ENCODE measurements at regions not wholly inside any gene's neighbourhood (a gene's known extent, or its start where the extent isn't known, plus 50 kb on each side); places are given as distances from the start of the nearest gene placed in this dataset.

DNA sequence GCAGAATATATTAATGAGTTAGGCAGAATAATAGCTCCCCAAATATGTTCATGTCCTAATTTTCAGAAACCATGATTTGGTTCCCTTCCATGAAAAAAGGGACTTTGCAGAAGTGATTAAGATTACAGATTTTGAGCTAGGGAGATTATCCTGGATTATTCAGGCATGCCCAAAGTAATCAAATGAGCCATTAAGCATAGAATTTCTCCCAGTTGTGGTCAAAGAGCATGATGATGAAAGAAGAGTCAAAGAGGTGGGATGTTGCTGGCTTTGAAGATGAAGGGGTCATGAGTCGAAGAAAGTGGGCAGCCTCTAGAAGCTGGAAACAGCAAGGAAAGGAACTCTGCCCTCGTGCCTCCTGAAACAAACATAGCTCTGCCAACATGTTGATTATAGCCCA, 254.2 kb upstream of the CDIN1 start:
- intact Hi-C loops (cut with DNase I, micrococcal nuclease), result no loop called here
- DNase-seq (no peak), ATAC-seq (no peak)

DNA sequence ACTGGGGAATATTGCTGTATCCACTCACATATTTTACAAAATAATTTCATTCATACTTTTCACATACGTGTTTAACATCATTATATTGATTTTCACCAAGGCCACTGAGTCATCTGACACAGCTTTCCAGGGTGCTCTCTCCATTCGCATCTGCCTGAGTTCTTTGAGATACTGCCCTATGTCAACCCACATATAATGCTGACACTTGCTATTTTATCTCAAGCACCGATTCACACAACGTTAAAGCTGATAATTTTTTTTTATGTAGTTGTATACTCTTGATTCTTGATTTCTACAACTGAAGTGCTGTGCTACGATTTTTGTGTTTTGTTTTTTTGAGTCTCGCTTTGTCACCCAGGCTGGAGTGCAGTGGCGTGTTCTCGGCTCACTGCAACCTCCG, 249.8 kb upstream of the CDIN1 start:
- intact Hi-C loops (cut with DNase I, micrococcal nuclease), result no loop called here
- DNase-seq (no peak), ATAC-seq (no peak)

DNA sequence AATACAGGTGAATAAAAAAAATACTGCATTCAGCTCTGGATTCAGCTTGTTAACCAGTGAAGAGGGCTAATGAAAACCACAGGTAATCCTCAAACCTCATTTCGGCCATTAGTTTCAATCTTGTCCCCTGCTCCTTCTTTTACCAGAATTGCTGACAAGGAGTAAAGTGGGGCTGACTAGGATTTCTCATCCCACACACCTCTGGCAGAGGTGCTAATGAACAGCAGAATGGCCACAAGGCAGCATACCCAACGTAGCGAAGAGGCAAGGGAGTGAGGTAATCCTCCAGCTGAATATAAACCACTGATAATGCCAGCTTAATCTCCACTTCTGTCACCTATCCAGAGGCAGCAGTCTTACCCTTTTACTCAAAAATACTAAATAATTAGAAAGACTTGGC, 248.8 kb upstream of the CDIN1 start:
- intact Hi-C loops (cut with DNase I, micrococcal nuclease), result no loop called here
- DNase-seq, result no peak
- ATAC-seq, result no peak

DNA sequence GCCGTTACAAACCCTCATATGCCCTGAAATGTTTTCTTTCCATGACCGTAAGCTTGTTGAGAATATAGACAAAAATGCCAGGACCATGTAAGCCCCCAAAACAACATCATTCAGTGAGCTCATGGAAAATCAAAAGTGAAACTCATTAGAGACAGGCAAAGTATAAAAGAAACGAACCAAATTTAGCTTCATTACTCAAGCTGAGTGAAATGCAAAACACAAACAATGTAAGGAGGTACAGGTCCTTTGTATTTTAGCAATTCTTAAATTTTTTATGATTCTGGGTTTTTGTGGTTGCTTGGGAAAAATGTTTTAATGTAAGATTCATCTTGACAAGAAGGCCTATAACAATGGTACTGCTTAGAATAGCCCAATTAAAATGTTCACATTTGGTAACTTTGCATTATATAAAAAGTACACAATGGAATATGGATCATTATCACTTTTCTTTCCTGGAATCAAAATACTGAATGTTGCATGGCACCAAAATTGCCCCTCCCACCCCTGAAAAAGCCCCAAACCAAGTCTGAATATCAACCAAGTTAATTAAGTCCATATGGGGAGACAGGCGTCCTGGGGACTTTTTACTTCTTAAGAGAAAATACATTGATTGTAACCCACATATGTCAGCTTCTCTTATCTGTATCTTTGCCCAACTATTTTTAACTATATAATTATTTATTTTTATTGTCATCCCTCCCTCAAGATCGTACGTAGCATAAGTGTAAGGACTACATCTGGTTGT, 247.7 kb upstream of the CDIN1 start:
- intact Hi-C loops (cut with DNase I, micrococcal nuclease), result no loop called here
- no peak for DNase-seq
- no peak for ATAC-seq

DNA sequence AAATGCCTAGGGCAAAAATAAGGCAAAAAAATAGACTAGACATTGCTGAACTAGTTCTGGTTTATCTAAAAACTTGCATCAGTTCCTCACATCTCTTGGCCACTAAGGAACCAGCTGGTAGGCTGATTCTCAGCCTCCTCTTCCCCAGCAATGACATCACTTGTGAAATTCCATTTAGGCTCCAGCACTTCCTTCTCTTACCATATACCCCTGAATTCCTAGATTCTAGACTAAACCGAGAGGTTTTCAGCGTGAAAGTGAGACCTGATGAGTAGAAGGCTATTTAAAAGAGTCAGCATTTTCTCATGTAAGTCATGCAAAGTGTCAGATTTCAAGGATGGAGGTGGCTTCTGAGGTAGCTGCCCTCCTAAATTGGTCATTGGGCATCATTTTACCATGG, 247.1 kb upstream of the CDIN1 start:
- no peak for ATAC-seq
- intact Hi-C loops (cut with DNase I, micrococcal nuclease), result no loop called here
- DNase-seq, result no peak

DNA sequence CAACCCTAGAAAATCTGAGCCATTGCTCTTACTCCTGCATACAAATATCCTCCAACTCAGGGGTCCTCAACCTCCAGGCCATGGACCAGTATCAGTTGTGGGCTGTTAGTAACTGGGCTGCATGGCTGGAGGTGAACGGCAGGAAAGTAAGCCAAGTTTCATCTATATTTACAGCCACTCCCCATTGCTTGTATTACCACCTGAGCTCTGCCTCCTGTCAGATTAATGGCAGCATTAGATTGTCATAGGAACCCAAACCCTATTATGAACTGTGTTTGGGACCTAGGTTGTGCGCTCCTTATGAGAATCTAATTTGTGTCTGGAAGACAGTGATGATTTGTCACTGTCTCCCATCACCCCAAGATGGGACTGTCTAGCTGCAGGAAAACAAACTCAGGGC, 246.5 kb upstream of the CDIN1 start:
- no peak for ATAC-seq
- intact Hi-C loops (cut with DNase I, micrococcal nuclease), result no loop called here
- DNase-seq, result no peak

DNA sequence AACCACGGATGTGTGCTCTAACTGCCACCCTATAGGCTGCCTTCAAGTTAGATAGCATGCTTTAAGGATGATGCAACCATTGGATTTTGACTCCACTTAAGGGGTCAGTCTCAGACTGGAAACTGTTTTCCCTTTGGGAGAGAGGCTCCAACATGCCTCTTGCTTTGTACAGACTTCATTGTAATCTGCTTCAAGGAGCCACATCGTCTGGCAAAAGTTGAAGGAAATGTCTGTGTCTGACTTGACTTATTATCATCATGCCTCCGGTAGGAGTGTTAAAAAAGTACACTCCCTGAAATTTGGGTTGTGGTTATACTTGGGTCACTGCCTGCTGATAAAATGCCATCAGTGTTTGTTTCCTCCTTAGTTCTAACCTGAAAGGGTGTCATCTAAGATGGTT, 245.4 kb upstream of the CDIN1 start:
- intact Hi-C loops (cut with DNase I, micrococcal nuclease), result no loop called here
- no peak for ATAC-seq
- DNase-seq, result no peak

DNA sequence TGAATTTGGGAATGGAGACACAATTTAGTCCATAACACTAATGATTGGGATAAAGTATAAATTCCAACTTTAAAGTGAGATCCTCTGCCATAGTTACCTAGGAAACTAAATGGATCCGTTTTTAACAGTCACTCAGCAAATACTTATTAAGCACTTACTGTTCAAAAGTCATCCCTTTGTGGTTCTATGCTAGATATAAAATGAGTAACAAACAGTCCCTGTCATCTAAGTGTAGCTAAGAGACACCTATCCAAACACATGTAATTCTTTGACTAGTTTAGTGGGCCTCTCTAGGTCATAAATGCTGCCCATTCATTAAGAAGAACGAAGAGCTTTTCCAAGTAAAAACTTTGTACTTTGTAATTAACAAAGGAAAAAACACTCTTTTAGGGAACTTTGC, 244.2 kb upstream of the CDIN1 start:
- no peak for DNase-seq
- intact Hi-C loops (cut with DNase I, micrococcal nuclease), result no loop called here
- ATAC-seq, result no peak

DNA sequence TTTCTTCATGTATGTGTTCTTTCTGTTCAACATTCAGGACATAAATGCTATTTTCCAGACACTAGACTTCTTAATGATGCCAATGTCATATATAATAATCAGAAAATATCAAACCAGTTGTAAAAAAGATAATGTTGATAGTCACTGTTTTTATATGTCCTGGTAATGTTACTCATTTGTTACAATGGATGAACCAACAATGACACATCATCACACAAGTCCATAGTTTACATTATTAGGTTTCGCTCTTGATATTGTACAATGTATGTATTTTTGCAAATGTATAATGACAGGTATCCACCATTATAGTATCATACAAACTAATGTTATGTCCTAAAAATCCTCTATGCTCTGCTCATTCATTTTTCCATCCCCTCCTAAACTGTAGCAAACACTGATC, 243.8 kb upstream of the CDIN1 start:
- no peak for ATAC-seq
- intact Hi-C loops (cut with DNase I, micrococcal nuclease), result no loop called here
- no peak for DNase-seq

DNA sequence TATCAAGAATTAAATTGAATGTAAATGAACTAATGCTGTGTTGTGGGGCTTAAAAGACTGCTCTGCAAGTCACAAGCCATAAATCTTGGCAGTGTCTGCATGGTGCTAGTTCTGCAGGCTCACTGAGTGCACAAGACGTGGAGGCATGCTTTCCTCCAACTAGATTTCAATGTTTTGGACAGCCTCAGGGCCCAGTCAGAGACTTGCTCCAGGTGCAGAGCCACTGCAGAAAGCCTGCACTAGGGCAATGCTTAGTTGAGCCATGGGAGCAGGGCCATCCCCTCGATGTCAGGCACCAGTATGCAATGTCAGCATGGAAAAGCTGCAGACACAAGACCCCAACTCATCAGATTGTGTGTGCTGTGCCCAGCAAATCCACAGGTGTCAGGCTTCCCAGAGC, 234.5 kb upstream of the CDIN1 start:
- intact Hi-C loops (cut with DNase I, micrococcal nuclease), result no loop called here
- ATAC-seq, result no peak
- no peak for DNase-seq

DNA sequence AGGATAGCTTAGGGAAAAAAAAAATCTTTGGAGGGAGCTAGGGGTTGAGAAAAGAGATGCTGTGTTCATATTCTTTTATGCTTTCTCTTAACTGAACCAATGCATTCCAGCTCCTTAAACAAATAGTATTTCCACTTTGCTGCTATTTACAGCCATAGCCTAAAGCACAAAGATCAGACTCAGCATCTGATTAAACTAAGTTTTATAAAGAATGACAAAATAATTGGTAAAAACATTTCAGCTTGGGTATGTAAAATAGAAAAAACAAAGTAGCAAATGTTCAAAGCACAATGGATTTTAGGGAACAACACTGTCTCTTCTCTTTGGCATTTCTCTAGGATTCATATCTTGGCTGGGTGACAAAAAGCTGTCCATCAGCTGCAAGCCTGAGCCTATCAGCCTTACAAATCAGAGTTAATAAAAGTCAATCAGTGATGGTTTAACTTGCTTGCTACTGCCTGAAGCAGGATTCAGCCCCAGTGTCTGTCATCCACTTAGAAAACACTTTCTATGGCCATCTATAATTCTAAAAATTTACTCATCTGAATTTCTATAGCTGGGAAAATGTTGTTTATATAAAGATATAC, 232.1 kb upstream of the CDIN1 start:
- no peak for ATAC-seq
- DNase-seq, result no peak
- intact Hi-C loops (cut with DNase I, micrococcal nuclease), result no loop called here

DNA sequence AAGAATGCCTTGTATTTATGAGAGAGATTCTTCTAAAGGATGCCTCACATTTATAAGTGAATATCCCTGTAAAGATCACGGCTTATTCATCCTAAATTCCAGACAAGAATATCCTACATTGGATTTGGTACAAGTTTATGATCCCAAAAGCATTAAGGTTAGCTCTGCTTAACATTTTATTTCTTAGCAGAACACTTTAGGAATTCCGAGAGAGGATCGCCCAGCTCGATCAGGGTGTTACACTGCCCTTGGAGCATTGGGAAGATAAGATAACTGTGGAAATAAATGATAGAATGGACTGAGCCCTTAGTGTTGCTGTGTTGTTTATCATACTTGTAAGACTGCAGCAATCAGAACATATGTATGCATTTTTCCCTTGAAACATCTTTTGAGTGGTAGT, 223.0 kb upstream of the CDIN1 start:
- intact Hi-C loops (cut with DNase I, micrococcal nuclease), result no loop called here
- DNase-seq (no peak), ATAC-seq (no peak)

DNA sequence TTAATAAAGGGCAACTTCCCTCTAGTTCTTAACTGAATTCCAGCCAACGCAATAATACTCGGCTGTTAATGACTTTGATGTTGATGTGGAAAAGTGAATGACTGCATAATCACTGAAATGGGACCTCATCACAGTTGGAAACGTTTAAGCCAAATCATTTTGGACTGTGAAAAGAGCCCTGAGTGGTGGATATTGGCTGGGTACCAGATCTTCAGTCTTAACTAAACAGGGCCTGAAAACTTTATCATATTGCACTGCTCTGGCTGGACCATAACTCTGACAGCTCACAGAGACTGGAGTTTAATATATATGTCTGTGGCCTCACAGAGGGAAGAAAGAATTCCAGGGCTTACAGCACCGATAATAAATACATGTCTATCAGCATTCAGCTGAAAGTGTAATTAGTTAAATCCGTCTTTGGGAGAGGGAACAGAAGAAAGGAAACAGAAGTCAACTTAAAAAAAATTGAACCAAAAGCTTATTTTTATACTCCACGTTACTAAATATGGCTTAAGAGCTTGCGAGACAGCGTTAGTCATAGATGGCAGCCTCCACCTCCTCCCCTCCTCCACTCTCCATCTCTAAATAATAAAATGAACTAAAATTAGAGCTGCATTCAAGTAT, 222.3 kb upstream of the CDIN1 start:
- ATAC-seq (no peak), DNase-seq (no peak)
- intact Hi-C loops (cut with DNase I, micrococcal nuclease), result no loop called here

DNA sequence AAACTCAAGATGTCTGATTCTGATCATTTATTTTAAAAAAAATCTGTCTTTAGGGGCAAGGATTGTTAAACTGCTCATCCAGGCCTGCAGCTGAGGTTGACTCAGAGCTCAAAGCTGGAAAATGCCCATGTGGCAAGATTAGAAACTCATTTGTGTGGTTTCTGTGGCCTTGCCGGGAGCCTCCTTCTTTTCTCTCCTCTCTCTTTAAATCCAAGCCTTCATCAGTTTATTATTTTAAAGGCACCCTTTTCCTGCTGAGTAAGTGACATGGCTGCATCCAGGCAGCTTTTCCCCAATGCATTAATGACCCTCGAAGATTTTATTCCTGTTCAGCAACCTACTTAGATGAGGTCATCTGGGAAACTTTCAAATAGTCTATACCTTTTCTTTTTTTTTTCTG, 221.3 kb upstream of the CDIN1 start:
- ATAC-seq (no peak), DNase-seq (no peak)
- intact Hi-C loops (cut with DNase I, micrococcal nuclease), result no loop called here

DNA sequence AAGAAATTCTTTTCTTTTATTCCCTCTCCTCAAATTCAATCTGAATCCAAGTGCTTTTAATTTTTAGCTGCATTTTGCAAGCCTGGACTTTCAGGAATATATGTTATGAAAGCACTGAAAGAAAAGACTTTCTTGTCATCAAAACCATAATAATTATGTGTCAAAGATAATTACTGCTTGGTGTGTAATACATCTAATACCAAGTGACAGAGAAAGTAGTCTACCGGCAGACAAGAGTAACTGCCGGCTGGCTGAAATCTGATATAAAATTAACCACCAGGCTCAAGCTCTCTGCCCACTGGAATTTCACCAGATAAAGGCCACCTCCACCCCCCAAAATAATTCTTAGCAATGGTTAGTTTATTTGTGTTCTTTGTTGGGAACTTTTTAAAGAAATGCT, 220.9 kb upstream of the CDIN1 start:
- intact Hi-C loops (cut with DNase I, micrococcal nuclease), result no loop called here
- no peak for DNase-seq
- ATAC-seq, result no peak

DNA sequence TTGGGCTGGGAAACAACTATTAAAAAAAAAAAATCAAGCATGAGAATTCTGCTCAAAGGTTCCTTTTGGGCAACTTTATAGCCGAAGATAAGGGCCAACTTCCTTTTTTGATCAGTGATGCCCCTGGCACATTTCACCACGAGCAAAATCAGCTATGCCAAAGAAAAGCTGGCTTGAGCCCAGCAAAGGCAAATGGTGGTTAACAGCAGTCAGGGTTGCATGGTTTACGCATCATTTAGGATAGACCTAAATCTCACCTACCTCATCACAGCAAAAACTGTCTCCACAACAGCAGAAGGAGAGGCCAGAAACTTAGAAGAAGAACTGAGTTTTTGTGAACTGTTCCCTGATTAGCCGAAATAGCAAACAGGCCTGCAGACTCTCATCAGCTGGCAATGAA, 220.1 kb upstream of the CDIN1 start:
- intact Hi-C loops (cut with DNase I, micrococcal nuclease), result no loop called here
- no peak for DNase-seq
- ATAC-seq, result no peak

DNA sequence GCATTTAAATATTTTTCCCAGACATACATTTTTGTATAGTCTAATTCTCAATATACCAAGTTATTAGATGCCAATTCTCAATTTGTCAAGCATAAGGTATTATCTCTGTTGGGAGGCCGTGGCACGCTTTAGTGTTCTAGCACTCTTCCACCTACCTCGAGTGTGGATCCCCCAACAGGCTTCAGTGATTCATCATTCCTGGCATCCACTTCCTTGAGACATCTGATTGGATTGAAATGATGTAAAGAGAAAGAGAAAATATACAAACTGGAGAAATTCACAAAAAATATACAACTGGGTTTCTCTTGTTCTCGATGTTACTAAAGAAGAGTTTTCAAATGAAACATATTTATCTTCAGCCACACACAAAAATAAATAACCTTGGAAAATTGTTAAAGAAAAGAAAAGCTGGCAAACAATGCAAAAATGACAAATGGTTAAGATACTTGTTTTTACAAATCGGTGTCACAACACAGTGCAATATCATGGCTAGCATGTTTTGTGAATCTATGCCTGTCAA, 218.0 kb upstream of the CDIN1 start:
- intact Hi-C loops (cut with DNase I, micrococcal nuclease), result loop anchor here in 1 of 2 donors (10.0 kb wide), 1 partner anchor 73 kb away; no protein-coding TSS in a partner anchor
- ATAC-seq, result no peak
- DNase-seq, result no peak

DNA sequence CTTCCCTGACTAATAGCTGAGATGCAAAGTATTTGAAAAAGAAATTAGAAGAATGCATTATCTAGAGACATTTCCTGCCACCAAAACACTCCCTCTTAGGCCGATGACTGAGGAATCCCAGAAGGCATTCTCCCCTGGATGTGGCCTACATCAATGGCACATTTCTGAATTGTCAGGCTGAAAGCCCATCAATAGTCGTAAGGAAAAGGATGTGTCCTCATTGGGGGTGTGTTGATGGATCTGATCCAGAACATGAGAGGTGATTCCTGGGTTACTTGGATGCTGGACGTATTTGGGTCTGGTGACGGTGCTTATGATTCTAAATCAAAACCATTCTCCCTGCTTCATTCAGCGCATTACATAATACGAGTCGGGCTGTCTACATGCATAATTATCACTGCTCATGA, 216.9 kb upstream of the CDIN1 start:
- intact Hi-C loops (cut with DNase I, micrococcal nuclease), result loop anchor here in 1 of 2 donors (10.0 kb wide), 1 partner anchor 72 kb away; no protein-coding TSS in a partner anchor
- DNase-seq (no peak), ATAC-seq (no peak)

DNA sequence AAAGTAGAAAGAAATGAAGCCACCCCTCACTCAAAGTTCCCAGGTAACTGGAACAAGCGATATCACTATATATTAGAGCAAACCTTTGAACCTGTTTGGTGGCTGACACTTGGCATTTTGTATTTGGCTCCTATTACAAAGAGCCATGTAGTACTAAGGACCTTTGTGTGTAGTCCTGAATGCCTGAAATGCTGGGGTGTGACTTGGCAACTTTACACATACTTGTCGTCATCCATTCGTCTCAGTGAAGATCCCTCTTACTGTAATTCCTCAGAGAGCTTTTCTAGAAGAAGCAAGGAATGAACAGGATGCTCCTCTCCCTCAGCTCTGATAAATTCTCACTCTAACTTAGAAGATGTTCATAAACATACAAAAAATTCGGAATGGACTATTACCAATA, 216.1 kb upstream of the CDIN1 start:
- no peak for ATAC-seq
- intact Hi-C loops (cut with DNase I, micrococcal nuclease), result loop anchor here in 1 of 2 donors (10.0 kb wide), 1 partner anchor 71 kb away; no protein-coding TSS in a partner anchor
- DNase-seq, result no peak

DNA sequence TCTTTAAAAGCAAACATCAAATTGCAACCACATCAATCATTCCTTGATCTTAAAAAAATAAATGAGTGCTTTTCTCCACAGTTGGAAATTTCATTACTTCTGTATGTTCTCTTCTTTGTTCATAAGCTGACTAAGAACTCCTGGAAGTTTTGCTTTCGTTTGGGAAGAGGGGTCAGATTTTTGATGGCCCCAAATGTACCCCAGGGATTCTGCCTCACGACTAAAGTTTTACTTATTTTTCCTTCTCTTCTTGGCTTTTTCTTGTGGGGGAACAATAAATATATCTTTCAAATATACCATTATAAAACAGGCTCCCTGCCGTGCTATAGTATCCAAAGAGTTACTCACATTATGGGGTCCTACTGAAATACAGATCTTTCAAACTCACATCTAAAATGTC, 215.0 kb upstream of the CDIN1 start:
- intact Hi-C loops (cut with DNase I, micrococcal nuclease), result loop anchor here in 1 of 2 donors (10.0 kb wide), 1 partner anchor 70 kb away; no protein-coding TSS in a partner anchor
- DNase-seq, result no peak
- no peak for ATAC-seq

Measured in left colon (tissue), 2 donors.